HG02973 (cell line): ENCODE measurements at regions not wholly inside any gene's neighbourhood (a gene's known extent, or its start where the extent isn't known, plus 50 kb on each side); places are given as distances from the start of the nearest gene placed in this dataset.
A peak's percentile ranks its signal among the peaks of the same experiment; 100 is the strongest.
"Not testable (repeated sequence)": the region's sequence is repeated elsewhere in the genome, so short reads cannot be mapped to it uniquely, and the experiment has no call there.

Source experiments
- ATAC-seq: cut with Tn5 transposase; IDR thresholded peaks from one replicate; pipeline ENCODE4 v1.9.1; 2021; ENCODE audit warnings: moderate library complexity; ENCODE audit not compliant: unreplicated experiment

- ATAC-seq: no peak
These were observed 80.0 kb downstream of the GALR1 start for GRCh38 chr18:77329651-77330050.

GRCh38 chr18:77334876-77335275 lies 85.2 kb downstream of the GALR1 start:
- no peak for ATAC-seq

- no peak for ATAC-seq
These were observed 88.0 kb downstream of the GALR1 start for GRCh38 chr18:77337604-77338003.

GRCh38 chr18:77339093-77339492 lies 89.4 kb downstream of the GALR1 start:
- no peak for ATAC-seq

DNA sequence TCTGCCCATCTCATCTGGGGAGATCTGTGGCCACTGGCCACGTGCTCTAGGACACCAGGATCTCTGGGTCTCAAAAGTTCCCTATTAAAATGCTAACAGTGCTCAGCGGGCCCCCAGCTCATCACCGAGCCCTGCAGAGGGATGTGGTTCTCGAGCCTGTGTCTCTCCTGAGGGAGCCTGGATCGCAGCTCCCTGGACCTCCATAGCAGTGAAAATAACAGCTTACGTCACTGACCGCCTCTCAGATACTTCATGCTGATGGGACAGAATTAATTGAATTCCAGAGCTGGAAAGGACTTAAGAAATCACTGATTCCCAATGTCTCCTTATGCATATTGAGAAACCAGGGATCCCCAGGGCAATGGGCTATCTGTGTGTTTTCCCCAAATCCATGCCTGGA lies 90.0 kb downstream of the GALR1 start:
- no peak for ATAC-seq

GRCh38 chr18:77340815-77341214 lies 91.2 kb downstream of the GALR1 start:
- no peak for ATAC-seq

GRCh38 chr18:77341527-77342325 lies 92.1 kb downstream of the GALR1 start:
- ATAC-seq: no peak

GRCh38 chr18:77342736-77343135 lies 93.1 kb downstream of the GALR1 start:
- ATAC-seq: no peak

DNA sequence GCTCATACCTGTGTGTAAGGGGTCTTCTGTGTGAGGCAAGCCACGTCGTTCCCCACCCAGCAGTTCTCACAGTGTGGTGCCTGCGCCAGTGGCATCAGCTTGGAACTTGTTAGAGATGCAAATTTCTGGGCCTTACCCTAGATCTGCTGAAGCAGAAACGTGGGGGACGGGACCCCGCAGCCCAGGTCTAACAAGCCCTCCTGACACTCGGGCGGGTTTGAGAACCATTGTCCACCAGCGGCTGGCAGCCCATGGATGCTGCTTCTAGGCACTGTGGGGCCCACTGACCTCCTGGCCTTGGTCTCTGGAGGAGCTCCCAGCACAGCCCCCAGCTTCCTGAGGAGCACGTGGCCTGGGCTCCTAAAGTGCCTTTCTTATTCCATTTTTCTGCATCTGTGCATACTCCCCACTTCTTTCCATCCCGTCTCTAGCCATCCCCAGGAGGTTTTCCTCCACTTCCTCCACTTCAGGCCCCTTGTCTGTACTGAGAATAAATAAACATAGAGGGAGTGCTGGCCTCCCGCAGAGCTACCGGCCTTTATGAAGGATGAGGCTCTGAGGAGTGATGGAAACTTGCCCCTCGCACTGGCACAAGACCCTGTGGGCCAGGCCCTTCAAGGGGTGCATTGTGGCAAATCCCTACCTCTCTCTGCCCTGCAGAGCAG lies 94.3 kb downstream of the GALR1 start:
- no peak for ATAC-seq

DNA sequence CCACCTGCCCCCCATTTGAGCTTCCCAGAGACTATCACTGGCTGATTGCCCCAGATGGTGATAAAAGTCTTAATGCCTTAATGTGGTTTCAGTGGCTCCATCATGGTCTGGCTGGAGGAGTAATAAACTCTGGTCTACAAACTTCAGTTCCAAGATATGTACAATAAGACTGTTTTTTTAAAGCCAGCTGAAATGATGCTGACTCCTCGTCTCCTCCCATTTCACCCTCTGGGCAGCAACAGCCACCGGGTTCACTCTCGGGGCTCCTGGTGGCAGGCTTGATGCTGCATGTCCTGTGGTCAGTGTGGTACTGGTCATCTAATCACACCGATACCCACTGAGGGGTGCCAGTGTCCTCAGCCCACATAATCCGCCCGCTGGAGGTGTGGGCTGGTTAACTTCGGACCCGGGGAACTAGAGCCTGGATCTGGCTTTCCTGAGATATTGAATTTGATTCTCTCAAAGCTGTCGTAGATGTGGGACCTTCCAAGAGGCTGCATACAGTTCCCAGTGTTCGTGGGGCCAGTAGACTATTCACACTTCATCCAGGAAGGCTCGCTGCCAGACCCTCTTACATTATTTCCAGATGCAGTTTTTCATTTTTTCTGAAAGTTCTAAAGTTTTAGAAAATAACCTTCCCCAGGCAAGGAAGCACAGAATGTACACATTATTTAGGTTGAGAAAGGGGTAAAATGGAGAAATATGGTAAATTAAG lies 95.3 kb downstream of the GALR1 start:
- ATAC-seq: no peak

- ATAC-seq: no peak
These were observed 96.7 kb downstream of the GALR1 start for GRCh38 chr18:77346208-77346810.

DNA sequence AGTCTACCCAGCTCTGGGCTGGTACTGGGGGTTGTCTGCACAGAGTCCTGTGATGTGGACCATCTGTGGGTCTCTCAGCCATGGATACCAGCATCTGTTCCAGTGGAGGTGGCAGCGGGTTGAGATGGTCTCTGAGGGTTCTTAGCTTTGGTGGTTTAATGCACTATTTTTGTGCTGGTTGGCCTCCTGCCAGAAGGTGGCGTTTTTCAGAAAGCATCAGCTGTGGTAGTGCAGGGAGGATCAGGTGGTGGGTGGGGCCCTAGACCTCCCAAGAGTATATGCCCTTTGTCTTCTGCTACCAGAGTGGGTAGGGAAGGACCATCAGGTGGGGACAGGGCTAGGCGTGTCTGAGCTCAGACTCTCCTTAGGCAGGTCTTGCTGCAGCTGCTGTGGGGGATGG lies 103.7 kb downstream of the GALR1 start:
- not testable (repeated sequence) for ATAC-seq

- ATAC-seq: peak; percentile 7
These were observed 110.1 kb downstream of the GALR1 start for GRCh38 chr18:77359561-77360314.

- ATAC-seq: peak; percentile 56
These were observed 110.9 kb downstream of the GALR1 start for GRCh38 chr18:77360315-77361190.

GRCh38 chr18:77361382-77361781 lies 111.7 kb downstream of the GALR1 start:
- no peak for ATAC-seq

GRCh38 chr18:77365667-77366066 lies 116.0 kb downstream of the GALR1 start:
- no peak for ATAC-seq

DNA sequence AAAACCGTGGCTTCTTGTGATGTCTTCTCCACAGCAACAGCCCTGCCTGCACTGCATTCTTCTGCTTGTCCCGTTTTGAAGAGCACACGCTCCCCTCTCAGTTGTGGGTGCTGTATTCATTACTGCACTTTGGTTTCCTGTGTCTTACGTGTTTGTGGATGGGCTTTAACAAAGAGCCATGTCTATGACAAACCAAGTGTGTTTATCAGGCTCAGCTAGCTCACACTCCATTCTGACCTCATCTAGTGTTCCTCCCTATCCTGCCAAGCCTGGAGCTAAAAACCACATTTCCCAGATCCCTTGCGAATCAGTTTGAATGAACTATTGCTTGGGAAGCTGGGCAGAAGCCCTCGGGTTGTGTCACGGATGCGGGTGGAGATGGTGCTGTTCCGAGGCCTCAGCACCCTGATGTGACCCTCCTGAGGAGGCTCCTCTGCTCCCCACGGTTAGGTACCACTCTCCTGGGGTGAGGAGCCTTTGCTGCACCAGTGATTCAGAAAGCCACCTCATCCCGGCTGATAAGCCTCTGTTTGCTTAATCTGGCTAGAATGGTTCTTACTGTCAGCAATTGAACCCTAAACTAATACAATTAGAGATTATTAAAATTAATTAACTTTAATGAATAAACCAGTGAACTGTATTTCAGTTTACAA lies 116.5 kb downstream of the GALR1 start:
- no peak for ATAC-seq

DNA sequence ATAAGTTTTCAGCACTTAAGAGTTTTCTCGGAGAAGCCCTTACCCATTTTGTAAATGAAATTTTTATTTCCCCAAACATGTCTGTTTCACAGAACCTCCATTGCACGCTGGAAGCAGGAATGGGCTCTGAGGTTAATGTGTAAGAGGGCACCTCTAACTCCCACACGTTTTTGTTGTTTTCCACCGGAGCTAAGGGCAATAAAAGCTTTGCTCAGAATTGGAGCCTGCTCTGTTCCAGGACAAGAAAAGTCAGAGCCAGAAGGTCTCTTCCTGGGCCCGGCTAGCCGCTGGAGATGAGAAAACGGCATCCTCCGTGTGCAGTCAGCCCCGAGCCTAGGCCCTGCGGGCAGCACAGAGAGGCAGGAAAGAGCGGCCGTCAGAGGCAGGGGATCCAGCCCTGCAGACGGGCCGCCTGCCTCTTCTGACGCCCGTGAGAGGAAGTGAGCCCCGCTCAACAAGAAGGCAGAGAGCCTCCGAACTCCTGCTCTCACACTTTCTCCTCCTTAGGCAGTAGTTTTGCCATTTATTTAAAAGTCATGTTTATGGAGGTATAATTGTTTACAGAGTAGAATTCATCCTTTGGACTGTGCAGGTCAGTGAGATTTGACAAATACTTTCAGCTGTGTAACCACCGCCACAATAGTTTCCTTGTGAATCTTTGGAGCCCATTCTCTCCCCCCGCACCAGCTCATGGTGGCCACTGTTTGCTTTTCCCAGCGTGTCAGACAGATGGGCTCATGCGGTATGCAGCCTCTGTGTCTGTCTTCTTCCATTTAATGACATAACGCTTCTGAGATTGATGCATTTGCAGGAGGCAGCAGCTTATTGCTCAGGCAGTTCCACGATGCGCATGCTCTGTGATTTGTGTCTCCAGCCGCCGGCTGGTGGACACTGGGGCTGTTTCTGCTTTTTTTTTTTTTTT lies 117.3 kb downstream of the GALR1 start:
- ATAC-seq: no peak
